ENCODE measurements at regions not wholly inside any gene's neighbourhood (a gene's known extent, or its start where the extent isn't known, plus 50 kb on each side); places are given as distances from the start of the nearest gene placed in this dataset.

- DNase-seq (ENCODE audit: low read depth): no peak
Measured at GRCh38 chr1:162966613-162967012, 102.5 kb upstream of the RGS4 start.

GRCh38 chr1:162964901-162965300 is 103.9 kb upstream of the CCDC190 start:
- no peak for DNase-seq (ENCODE audit: low read depth)

- peak; percentile 76 for DNase-seq (ENCODE audit: low read depth)
Measured at GRCh38 chr1:162956922-162957321, 95.9 kb upstream of the CCDC190 start.

GRCh38 chr1:162954824-162955223 is 93.8 kb upstream of the CCDC190 start:
- DNase-seq (ENCODE audit: low read depth): peak; percentile 36

GRCh38 chr1:162952956-162953355 is 92.0 kb upstream of the CCDC190 start:
- DNase-seq (ENCODE audit: low read depth): no peak

GRCh38 chr1:162951553-162952315 is 90.8 kb upstream of the CCDC190 start:
- no peak for DNase-seq (ENCODE audit: low read depth)

GRCh38 chr1:162950187-162950586 is 89.2 kb upstream of the CCDC190 start:
- no peak for DNase-seq (ENCODE audit: low read depth)

GRCh38 chr1:162946701-162947100 is 85.7 kb upstream of the CCDC190 start:
- no peak for DNase-seq (ENCODE audit: low read depth)

GRCh38 chr1:162944974-162945674 is 84.1 kb upstream of the CCDC190 start:
- peak; percentile 16 for DNase-seq (ENCODE audit: low read depth)

- peak; percentile 24 for DNase-seq (ENCODE audit: low read depth)
Measured at GRCh38 chr1:162943622-162944021, 82.6 kb upstream of the CCDC190 start.

- no peak for DNase-seq (ENCODE audit: low read depth)
Measured at GRCh38 chr1:162942916-162943559, 82.1 kb upstream of the CCDC190 start.

- no peak for DNase-seq (ENCODE audit: low read depth)
Measured at GRCh38 chr1:162941024-162941423, 80.0 kb upstream of the CCDC190 start.

GRCh38 chr1:162939035-162939434 is 78.1 kb upstream of the CCDC190 start:
- no peak for DNase-seq (ENCODE audit: low read depth)

GRCh38 chr1:162937716-162938395 is 76.9 kb upstream of the CCDC190 start:
- no peak for DNase-seq (ENCODE audit: low read depth)

- no peak for DNase-seq (ENCODE audit: low read depth)
Measured at GRCh38 chr1:162930976-162931560, 70.1 kb upstream of the CCDC190 start.

- no peak for DNase-seq (ENCODE audit: low read depth)
Measured at GRCh38 chr1:162930532-162930931, 69.6 kb upstream of the CCDC190 start.

- DNase-seq (ENCODE audit: low read depth): no peak
Measured at GRCh38 chr1:162929177-162929576, 68.2 kb upstream of the CCDC190 start.

GRCh38 chr1:162928141-162928540 is 67.2 kb upstream of the CCDC190 start:
- peak; percentile 14 for DNase-seq (ENCODE audit: low read depth)

GRCh38 chr1:162927421-162927820 is 66.4 kb upstream of the CCDC190 start:
- no peak for DNase-seq (ENCODE audit: low read depth)

- no peak for DNase-seq (ENCODE audit: low read depth)
Measured at GRCh38 chr1:162926906-162927305, 65.9 kb upstream of the CCDC190 start.

- no peak for DNase-seq (ENCODE audit: low read depth)
Measured at GRCh38 chr1:162924179-162924578, 63.2 kb upstream of the CCDC190 start.

GRCh38 chr1:162922201-162922600 is 61.2 kb upstream of the CCDC190 start:
- DNase-seq (ENCODE audit: low read depth): peak; percentile 43

Measured in EH (cell line).